Liver (tissue), 8 donors: ENCODE measurements at regions not wholly inside any gene's neighbourhood (a gene's known extent, or its start where the extent isn't known, plus 50 kb on each side); places are given as distances from the start of the nearest gene placed in this dataset.

Source experiments
- DNase-seq: peaks from one replicate; pipeline ENCODE4 v3.0.0-alpha.2; 2017; ENCODE audit warnings: low spot score
- H3K27ac ChIP-seq, 2 donors: one replicate each; pipeline ENCODE4 v1.7.0; 2013; ENCODE audit warnings: inconsistent platforms in 2 of 2, low read length in 2 of 2, control low read depth in 1 of 2, low read depth in 1 of 2, mild to moderate bottlenecking in 1 of 2
- H3K27me3 ChIP-seq, 4 donors: one replicate each; pipeline versions ENCODE4 v1.6.1 to v1.7.0; 2013; ENCODE audit warnings: low read length in 3 of 4, inconsistent platforms in 1 of 4, mild to moderate bottlenecking in 1 of 4, moderate library complexity in 1 of 4; ENCODE audit not compliant: control insufficient read depth in 4 of 4, insufficient read depth in 4 of 4
- H3K36me3 ChIP-seq, 4 donors: one replicate each; pipeline versions ENCODE4 v1.6.1 to v1.7.0; 2013; ENCODE audit warnings: low read length in 3 of 4, mild to moderate bottlenecking in 3 of 4, low read depth in 1 of 4, moderate library complexity in 1 of 4; ENCODE audit not compliant: control insufficient read depth in 4 of 4, insufficient read depth in 3 of 4
- H3K4me1 ChIP-seq, 4 donors: one replicate each; pipeline versions ENCODE4 v1.6.1 to v1.7.0; 2013; ENCODE audit warnings: low read length in 3 of 4, mild to moderate bottlenecking in 3 of 4, moderate library complexity in 1 of 4; ENCODE audit not compliant: control insufficient read depth in 4 of 4, insufficient read depth in 4 of 4
- H3K4me3 ChIP-seq, 3 donors: one replicate each; pipeline versions ENCODE4 v1.6.1 to v1.7.0; 2013; ENCODE audit warnings: low read length in 3 of 3, control low read depth in 1 of 3, low read depth in 1 of 3, mild to moderate bottlenecking in 1 of 3
- H3K9ac ChIP-seq, 2 donors: one replicate each; pipeline ENCODE4 v1.7.0; 2013; ENCODE audit warnings: low read length in 2 of 2, mild to moderate bottlenecking in 2 of 2, moderate library complexity in 2 of 2, control low read depth in 1 of 2, low read depth in 1 of 2
- H3K9me3 ChIP-seq, 4 donors: one replicate each; pipeline versions ENCODE4 v1.6.1 to v1.7.0; 2013; ENCODE audit warnings: low read length in 3 of 4; ENCODE audit not compliant: control insufficient read depth in 4 of 4
- EGR1 ChIP-seq, 2 donors: IDR thresholded peaks; 2 replicates each; pipeline ENCODE4 v1.6.1; 2016 to 2018; ENCODE audit warnings: antibody characterized with exemption in 2 of 2, low read depth in 2 of 2
- FOXA1 ChIP-seq: IDR thresholded peaks from 2 replicates; pipeline ENCODE4 v1.6.1; 2016; ENCODE audit warnings: antibody characterized with exemption
- FOXA2 ChIP-seq: IDR thresholded peaks from 2 replicates; pipeline ENCODE4 v1.6.1; 2016; ENCODE audit warnings: antibody characterized with exemption
- GABPA ChIP-seq, 2 donors: IDR thresholded peaks in 1 of 2; conservative IDR thresholded peaks in 1 of 2; 2 replicates each; pipeline ENCODE4 v1.6.1; 2016; ENCODE audit warnings: antibody characterized with exemption in 2 of 2, mild to moderate bottlenecking in 1 of 2, moderate library complexity in 1 of 2
- HNF4A ChIP-seq, 2 donors: conservative IDR thresholded peaks; 2 replicates each; pipeline ENCODE4 v1.6.1; 2016; ENCODE audit warnings: antibody characterized with exemption in 2 of 2, mild to moderate bottlenecking in 2 of 2
- HNF4G ChIP-seq: IDR thresholded peaks from 2 replicates; pipeline ENCODE4 v1.6.1; 2016; ENCODE audit warnings: antibody characterized with exemption
- MAX ChIP-seq: IDR thresholded peaks from 2 replicates; pipeline ENCODE4 v1.6.1; 2016; ENCODE audit warnings: antibody characterized with exemption
- NR2F2 ChIP-seq: IDR thresholded peaks from 2 replicates; pipeline ENCODE4 v1.6.1; 2016; ENCODE audit warnings: antibody characterized with exemption
- RAD21 ChIP-seq, 2 donors: IDR thresholded peaks; 2 replicates each; pipeline ENCODE4 v1.6.1; 2016; ENCODE audit warnings: antibody characterized with exemption in 2 of 2, mild to moderate bottlenecking in 2 of 2
- REST ChIP-seq: IDR thresholded peaks from 2 replicates; pipeline ENCODE4 v1.6.1; 2016; ENCODE audit warnings: antibody characterized with exemption, mild to moderate bottlenecking
- RXRA ChIP-seq, 2 donors: IDR thresholded peaks; 2 replicates each; pipeline ENCODE4 v1.6.1; 2017 to 2018; ENCODE audit warnings: antibody characterized with exemption in 2 of 2, mild to moderate bottlenecking in 1 of 2
- SP1 ChIP-seq: IDR thresholded peaks from 2 replicates; pipeline ENCODE4 v1.6.1; 2018; ENCODE audit warnings: antibody characterized with exemption, mild to moderate bottlenecking
- TAF1 ChIP-seq: conservative IDR thresholded peaks from 2 replicates; pipeline ENCODE4 v1.6.1; 2016; ENCODE audit warnings: antibody characterized with exemption, mild to moderate bottlenecking
- YY1 ChIP-seq: IDR thresholded peaks from 2 replicates; pipeline ENCODE4 v1.6.1; 2016; ENCODE audit warnings: antibody characterized with exemption, mild to moderate bottlenecking
- ZBTB33 ChIP-seq: IDR thresholded peaks from 2 replicates; pipeline ENCODE4 v1.6.1; 2016; ENCODE audit warnings: antibody characterized with exemption
- WGBS: extraction: QIAGEN DNeasy Blood & Tissue Kit; methylation state at CpG from one replicate; pipeline ENCODE4 v1.1.7; 2013; 5-methylcytosine and 5-hydroxymethylcytosine counted together
- TF ChIP-seq, protein P1 (sequence below): fragments of 150-350 bp; IDR thresholded peaks from 2 replicates; pipeline ENCODE4 v1.5.1; 2017; ENCODE audit warnings: improper control_type of control experiment, low read depth, low read length; ENCODE audit not compliant: missing input control
- TF ChIP-seq, protein P2 (sequence below): IDR thresholded peaks from 2 replicates; pipeline ENCODE4 v1.6.1; 2016; ENCODE audit warnings: antibody characterized with exemption
- donor health status: healthy.
- donor health status: healthy.
- donor health status: healthy.
- donor health status: healthy.
- donor health status: healthy.

- no peaks in the 10 kb centered on the region for H3K27me3 ChIP-seq
- H3K27ac ChIP-seq = no peak overlapping the region
- peaks cover 0 to 5% (median 0%) of the 10 kb centered on the region in 4 donors for H3K9me3 ChIP-seq
- no peaks in the 10 kb centered on the region for H3K4me1 ChIP-seq
- 72% methylated on average over 4 of the region's 4 CpGs for WGBS
- DNase-seq = no peak
- H3K36me3 ChIP-seq = no peaks in the 10 kb centered on the region
- no peak overlapping the region for H3K4me3 ChIP-seq
- H3K9ac ChIP-seq = no peak overlapping the region
- no peak for TF ChIP-seq TAF1
- no peak for TF ChIP-seq SP1
- TF ChIP-seq RXRA (IDR thresholded peaks at IDR 0.05) = no peak
- no peak for TF ChIP-seq FOXA2
- TF ChIP-seq NR2F2 = no peak
- no peak for TF ChIP-seq REST
- no peak for TF ChIP-seq EGR1 (IDR thresholded peaks at IDR 0.05; ENCODE audit: low read depth in 2 of 2)
- TF ChIP-seq HNF4A (conservative IDR thresholded peaks at IDR 0.05) = no peak
- TF ChIP-seq YY1 = no peak
- TF ChIP-seq HNF4G = no peak
- TF ChIP-seq, protein P1, sequence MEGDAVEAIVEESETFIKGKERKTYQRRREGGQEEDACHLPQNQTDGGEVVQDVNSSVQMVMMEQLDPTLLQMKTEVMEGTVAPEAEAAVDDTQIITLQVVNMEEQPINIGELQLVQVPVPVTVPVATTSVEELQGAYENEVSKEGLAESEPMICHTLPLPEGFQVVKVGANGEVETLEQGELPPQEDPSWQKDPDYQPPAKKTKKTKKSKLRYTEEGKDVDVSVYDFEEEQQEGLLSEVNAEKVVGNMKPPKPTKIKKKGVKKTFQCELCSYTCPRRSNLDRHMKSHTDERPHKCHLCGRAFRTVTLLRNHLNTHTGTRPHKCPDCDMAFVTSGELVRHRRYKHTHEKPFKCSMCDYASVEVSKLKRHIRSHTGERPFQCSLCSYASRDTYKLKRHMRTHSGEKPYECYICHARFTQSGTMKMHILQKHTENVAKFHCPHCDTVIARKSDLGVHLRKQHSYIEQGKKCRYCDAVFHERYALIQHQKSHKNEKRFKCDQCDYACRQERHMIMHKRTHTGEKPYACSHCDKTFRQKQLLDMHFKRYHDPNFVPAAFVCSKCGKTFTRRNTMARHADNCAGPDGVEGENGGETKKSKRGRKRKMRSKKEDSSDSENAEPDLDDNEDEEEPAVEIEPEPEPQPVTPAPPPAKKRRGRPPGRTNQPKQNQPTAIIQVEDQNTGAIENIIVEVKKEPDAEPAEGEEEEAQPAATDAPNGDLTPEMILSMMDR = no peak
- TF ChIP-seq ZBTB33 = no peak
- no peak for TF ChIP-seq FOXA1
- TF ChIP-seq RAD21 (IDR thresholded peaks at IDR 0.05) = no peak
- TF ChIP-seq MAX = no peak
- TF ChIP-seq, protein P2, sequence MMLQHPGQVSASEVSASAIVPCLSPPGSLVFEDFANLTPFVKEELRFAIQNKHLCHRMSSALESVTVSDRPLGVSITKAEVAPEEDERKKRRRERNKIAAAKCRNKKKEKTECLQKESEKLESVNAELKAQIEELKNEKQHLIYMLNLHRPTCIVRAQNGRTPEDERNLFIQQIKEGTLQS = no peak
Observed at GRCh38 chr21:18887922-18888602, 484.5 kb upstream of the TMPRSS15 start.

- WGBS = 66% methylated on average over 2 of the region's 2 CpGs
- Histone ChIP-seq H3K27ac (no peak overlapping the region), H3K4me1 (no peaks in the 10 kb centered on the region), H3K36me3 (no peaks in the 10 kb centered on the region), H3K9ac (no peak overlapping the region), H3K9me3 (no peaks in the 10 kb centered on the region), H3K27me3 (no peaks in the 10 kb centered on the region), H3K4me3 (no peak overlapping the region)
- no peak for DNase-seq
- TF ChIP-seq MAX (no peak), SP1 (no peak), RXRA (IDR thresholded peaks at IDR 0.05) (no peak), RAD21 (IDR thresholded peaks at IDR 0.05) (no peak), HNF4G (no peak), FOXA2 (no peak), ZBTB33 (no peak), NR2F2 (no peak), GABPA (IDR thresholded peaks at IDR 0.05 in 1 of 2, conservative IDR thresholded peaks at IDR 0.05 in 1 of 2) (no peak), YY1 (no peak), TAF1 (no peak), HNF4A (conservative IDR thresholded peaks at IDR 0.05) (no peak), EGR1 (IDR thresholded peaks at IDR 0.05; ENCODE audit: low read depth in 2 of 2) (no peak)
- TF ChIP-seq, protein P2 = no peak
- TF ChIP-seq, protein P1 = no peak
Observed at GRCh38 chr21:18893406-18893805, 489.8 kb upstream of the TMPRSS15 start.
